ENCODE measurements at regions not wholly inside any gene's neighbourhood (a gene's known extent, or its start where the extent isn't known, plus 50 kb on each side); places are given as distances from the start of the nearest gene placed in this dataset.

DNA sequence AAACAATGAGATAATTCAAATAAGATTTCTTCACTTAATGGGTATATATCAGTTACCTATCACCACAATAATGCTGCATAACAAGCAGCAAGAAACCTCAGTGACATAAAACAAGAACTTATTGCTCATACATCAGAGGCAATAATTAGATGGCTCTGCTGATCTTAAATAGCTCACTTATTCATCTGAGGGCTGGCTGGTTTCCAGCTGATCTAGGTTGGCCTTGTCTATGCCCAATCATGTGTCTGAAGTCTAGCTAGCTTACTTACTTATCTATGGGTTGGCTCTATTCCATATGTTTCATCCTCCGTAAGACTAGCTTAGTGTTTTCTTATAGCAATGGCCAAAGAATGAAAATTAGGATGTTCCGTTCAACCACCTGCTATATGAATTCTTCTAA is 109.4 kb upstream of the AGTR1 start (continued):
- TF ChIP-seq MXI1 (IDR thresholded peaks at IDR 0.05; ENCODE audit: low read depth, low read length): no peak
- TF ChIP-seq, protein P1, sequence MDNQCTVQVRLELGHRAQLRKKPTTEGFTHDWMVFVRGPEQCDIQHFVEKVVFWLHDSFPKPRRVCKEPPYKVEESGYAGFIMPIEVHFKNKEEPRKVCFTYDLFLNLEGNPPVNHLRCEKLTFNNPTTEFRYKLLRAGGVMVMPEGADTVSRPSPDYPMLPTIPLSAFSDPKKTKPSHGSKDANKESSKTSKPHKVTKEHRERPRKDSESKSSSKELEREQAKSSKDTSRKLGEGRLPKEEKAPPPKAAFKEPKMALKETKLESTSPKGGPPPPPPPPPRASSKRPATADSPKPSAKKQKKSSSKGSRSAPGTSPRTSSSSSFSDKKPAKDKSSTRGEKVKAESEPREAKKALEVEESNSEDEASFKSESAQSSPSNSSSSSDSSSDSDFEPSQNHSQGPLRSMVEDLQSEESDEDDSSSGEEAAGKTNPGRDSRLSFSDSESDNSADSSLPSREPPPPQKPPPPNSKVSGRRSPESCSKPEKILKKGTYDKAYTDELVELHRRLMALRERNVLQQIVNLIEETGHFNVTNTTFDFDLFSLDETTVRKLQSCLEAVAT (IDR thresholded peaks at IDR 0.05): no peak
- TF ChIP-seq STAT1 (conservative IDR thresholded peaks at IDR 0.05): no peak
- no peak for TF ChIP-seq BCL11A (IDR thresholded peaks at IDR 0.05; ENCODE audit: low read depth, low read length)
- no peak for TF ChIP-seq ZSCAN29 (IDR thresholded peaks at IDR 0.05)
- TF ChIP-seq, protein P2, sequence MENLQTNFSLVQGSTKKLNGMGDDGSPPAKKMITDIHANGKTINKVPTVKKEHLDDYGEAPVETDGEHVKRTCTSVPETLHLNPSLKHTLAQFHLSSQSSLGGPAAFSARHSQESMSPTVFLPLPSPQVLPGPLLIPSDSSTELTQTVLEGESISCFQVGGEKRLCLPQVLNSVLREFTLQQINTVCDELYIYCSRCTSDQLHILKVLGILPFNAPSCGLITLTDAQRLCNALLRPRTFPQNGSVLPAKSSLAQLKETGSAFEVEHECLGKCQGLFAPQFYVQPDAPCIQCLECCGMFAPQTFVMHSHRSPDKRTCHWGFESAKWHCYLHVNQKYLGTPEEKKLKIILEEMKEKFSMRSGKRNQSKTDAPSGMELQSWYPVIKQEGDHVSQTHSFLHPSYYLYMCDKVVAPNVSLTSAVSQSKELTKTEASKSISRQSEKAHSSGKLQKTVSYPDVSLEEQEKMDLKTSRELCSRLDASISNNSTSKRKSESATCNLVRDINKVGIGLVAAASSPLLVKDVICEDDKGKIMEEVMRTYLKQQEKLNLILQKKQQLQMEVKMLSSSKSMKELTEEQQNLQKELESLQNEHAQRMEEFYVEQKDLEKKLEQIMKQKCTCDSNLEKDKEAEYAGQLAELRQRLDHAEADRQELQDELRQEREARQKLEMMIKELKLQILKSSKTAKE (IDR thresholded peaks at IDR 0.05; ENCODE audit: low read depth, poor library complexity, severe bottlenecking): no peak
- no peak for TF ChIP-seq EP300 (IDR thresholded peaks at IDR 0.05; ENCODE audit: borderline replicate concordance in 1 of 2, control insufficient read depth in 1 of 2, low read depth in 2 of 2, low read length in 2 of 2)
- TF ChIP-seq MTA3 (IDR thresholded peaks at IDR 0.05; ENCODE audit: borderline replicate concordance, low read length): no peak
- no peak for TF ChIP-seq TCF12 (IDR thresholded peaks at IDR 0.05; ENCODE audit: low read depth, low read length)
- no peak for TF ChIP-seq HDAC6 (IDR thresholded peaks at IDR 0.05; ENCODE audit: unreplicated experiment)

DNA sequence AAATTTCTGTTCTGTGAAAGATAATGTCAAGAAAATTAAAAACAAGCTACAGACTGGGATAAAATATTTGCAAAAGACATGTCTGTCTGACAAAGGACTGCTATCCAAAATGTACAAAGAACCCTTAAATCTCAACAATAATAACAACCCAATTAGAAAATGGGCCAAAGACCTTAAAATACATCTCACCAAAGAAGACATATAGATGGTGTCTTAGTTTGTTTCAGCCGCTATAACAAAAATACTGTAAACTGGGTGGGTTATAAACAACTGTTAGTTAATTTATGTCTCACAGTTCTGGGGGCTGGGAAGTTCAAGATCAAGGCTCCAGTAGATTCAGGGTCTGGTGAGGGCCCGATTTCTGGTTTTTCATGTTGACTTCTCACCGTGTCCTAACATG is 106.2 kb upstream of the AGTR1 start:
- POLR2A ChIA-PET: no interaction called here
- Histone ChIP-seq H3K9me3 (replicated peaks; ENCODE audit: control insufficient read depth, insufficient read depth, low read length) (no peaks in the 10 kb centered on the region), H3K4me1 (ENCODE audit: control insufficient read depth, insufficient read depth, low read length) (no peaks in the 10 kb centered on the region), H3K27ac (ENCODE audit: control insufficient read depth, insufficient read depth) (no peak overlapping the region), H3K36me3 (ENCODE audit: control insufficient read depth in 2 of 2, insufficient read depth in 2 of 2, low read length in 1 of 2) (no peaks in the 10 kb centered on the region), H3K79me2 (ENCODE audit: control insufficient read depth, insufficient read depth, low read length) (no peaks in the 10 kb centered on the region), H2AFZ (ENCODE audit: control insufficient read depth, low read depth, low read length) (no peak overlapping the region), H3K27me3 (replicated peaks in 1 of 2; ENCODE audit: control insufficient read depth in 2 of 2, insufficient read depth in 2 of 2, low read length in 1 of 2) (no peaks in the 10 kb centered on the region), H4K20me1 (ENCODE audit: control insufficient read depth, insufficient read depth) (no peaks in the 10 kb centered on the region), H3K4me2 (ENCODE audit: control insufficient read depth, insufficient read depth) (no peak overlapping the region), H3K4me3 (no peak overlapping the region), H3K9ac (ENCODE audit: control insufficient read depth, insufficient read depth, low read length) (no peak overlapping the region)
- SMC1A ChIA-PET (ENCODE audit: uncharacterized antibody, unreplicated experiment): no interaction called here
- intact Hi-C loops (cut with micrococcal nuclease; ENCODE audit: unreplicated experiment): no loop called here
- CTCF ChIA-PET: no interaction called here
- no TSS peak for BruUV-seq (replicated peaks)
- ATAC-seq: no peak
- in situ Hi-C loops (cut with MboI): no loop called here
- no peak for DNase-seq (ENCODE audit: low read depth, low spot score)
- 32% methylated on average over 3 of the region's 3 CpGs for WGBS (ENCODE audit: insufficient coverage, insufficient replicate concordance, low lambda C conversion rate, missing lambda C conversion rate)
- TF ChIP-seq, protein P3, sequence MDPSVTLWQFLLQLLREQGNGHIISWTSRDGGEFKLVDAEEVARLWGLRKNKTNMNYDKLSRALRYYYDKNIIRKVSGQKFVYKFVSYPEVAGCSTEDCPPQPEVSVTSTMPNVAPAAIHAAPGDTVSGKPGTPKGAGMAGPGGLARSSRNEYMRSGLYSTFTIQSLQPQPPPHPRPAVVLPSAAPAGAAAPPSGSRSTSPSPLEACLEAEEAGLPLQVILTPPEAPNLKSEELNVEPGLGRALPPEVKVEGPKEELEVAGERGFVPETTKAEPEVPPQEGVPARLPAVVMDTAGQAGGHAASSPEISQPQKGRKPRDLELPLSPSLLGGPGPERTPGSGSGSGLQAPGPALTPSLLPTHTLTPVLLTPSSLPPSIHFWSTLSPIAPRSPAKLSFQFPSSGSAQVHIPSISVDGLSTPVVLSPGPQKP (IDR thresholded peaks at IDR 0.05; ENCODE audit: low read depth, low read length): no peak
- no peak for TF ChIP-seq POU2F2 (IDR thresholded peaks at IDR 0.05; ENCODE audit: borderline replicate concordance, low read depth, low read length)
- no peak for TF ChIP-seq TCF3 (IDR thresholded peaks at IDR 0.05; ENCODE audit: borderline replicate concordance, insufficient read depth, low read depth, low read length)
- no peak for TF ChIP-seq BHLHE40 (IDR thresholded peaks at IDR 0.05; ENCODE audit: borderline replicate concordance in 1 of 2, low read depth in 2 of 2, low read length in 1 of 2)
- TF ChIP-seq, protein P4, sequence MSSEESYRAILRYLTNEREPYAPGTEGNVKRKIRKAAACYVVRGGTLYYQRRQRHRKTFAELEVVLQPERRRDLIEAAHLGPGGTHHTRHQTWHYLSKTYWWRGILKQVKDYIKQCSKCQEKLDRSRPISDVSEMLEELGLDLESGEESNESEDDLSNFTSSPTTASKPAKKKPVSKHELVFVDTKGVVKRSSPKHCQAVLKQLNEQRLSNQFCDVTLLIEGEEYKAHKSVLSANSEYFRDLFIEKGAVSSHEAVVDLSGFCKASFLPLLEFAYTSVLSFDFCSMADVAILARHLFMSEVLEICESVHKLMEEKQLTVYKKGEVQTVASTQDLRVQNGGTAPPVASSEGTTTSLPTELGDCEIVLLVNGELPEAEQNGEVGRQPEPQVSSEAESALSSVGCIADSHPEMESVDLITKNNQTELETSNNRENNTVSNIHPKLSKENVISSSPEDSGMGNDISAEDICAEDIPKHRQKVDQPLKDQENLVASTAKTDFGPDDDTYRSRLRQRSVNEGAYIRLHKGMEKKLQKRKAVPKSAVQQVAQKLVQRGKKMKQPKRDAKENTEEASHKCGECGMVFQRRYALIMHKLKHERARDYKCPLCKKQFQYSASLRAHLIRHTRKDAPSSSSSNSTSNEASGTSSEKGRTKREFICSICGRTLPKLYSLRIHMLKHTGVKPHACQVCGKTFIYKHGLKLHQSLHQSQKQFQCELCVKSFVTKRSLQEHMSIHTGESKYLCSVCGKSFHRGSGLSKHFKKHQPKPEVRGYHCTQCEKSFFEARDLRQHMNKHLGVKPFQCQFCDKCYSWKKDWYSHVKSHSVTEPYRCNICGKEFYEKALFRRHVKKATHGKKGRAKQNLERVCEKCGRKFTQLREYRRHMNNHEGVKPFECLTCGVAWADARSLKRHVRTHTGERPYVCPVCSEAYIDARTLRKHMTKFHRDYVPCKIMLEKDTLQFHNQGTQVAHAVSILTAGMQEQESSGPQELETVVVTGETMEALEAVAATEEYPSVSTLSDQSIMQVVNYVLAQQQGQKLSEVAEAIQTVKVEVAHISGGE (CRISPR knock-in tag; IDR thresholded peaks at IDR 0.05): no peak
- TF ChIP-seq CBX5 (IDR thresholded peaks at IDR 0.05; ENCODE audit: low read depth): no peak
- no peak for FAIRE-seq
- RAD21 ChIA-PET (ENCODE audit: unreplicated experiment): no interaction called here
